MCF 10A (cell line): ENCODE measurements at regions not wholly inside any gene's neighbourhood (a gene's known extent, or its start where the extent isn't known, plus 50 kb on each side); places are given as distances from the start of the nearest gene placed in this dataset.

ENCODE experiments used
- BruUV-seq: library from RNA; stranded (reverse); fragments of 400-500 nt; replicated peaks from 2 replicates; lab custom pipeline; 2021; lab: Mats Ljungman, UMichigan
- CTCF ChIA-PET: fragments of 300-600 bp; sonication (Branson Sonifier 250); formaldehyde crosslinking; extraction: SDS; loops from one replicate; lab custom pipeline; 2021; ENCODE audit warnings: antibody characterized with exemption, inconsistent platforms; lab: Yijun Ruan, JAX
- POLR2A ChIA-PET: fragments of 300-600, 350-650 bp; sonication (Branson Sonifier 250); formaldehyde crosslinking; extraction: SDS; loops from one replicate; lab custom pipeline; 2020; ENCODE audit warnings: antibody characterized with exemption, inconsistent platforms; lab: Yijun Ruan, JAX
- DNase-seq: peaks from one replicate; pipeline ENCODE4 v3.0.0-alpha.2; 2018; ENCODE audit not compliant: unreplicated experiment
- H3K27ac Mint-ChIP-seq: one replicate; pipeline ENCODE4 v1.8.0; 2022; ENCODE audit warnings: mild to moderate bottlenecking, low read depth, mixed read lengths; ENCODE audit not compliant: unreplicated experiment
- H3K27me3 Mint-ChIP-seq: one replicate; pipeline ENCODE4 v1.8.0; 2022; ENCODE audit warnings: mixed read lengths; ENCODE audit not compliant: insufficient read depth, unreplicated experiment
- H3K36me3 Mint-ChIP-seq: one replicate; pipeline ENCODE4 v1.8.0; 2022; ENCODE audit warnings: mild to moderate bottlenecking, moderate library complexity, mixed read lengths; ENCODE audit not compliant: insufficient read depth, unreplicated experiment
- H3K4me1 Mint-ChIP-seq: one replicate; pipeline ENCODE4 v1.8.0; 2022; ENCODE audit warnings: mixed read lengths; ENCODE audit not compliant: insufficient read depth, unreplicated experiment
- H3K4me3 Mint-ChIP-seq: one replicate; pipeline ENCODE4 v1.8.0; 2022; ENCODE audit warnings: mild to moderate bottlenecking, moderate library complexity, mixed read lengths; ENCODE audit not compliant: unreplicated experiment
- H3K9me3 Mint-ChIP-seq: one replicate; pipeline ENCODE4 v1.8.0; 2022; ENCODE audit warnings: mixed read lengths; ENCODE audit not compliant: unreplicated experiment
- CTCF ChIP-seq: fragments of 200-600 bp; IDR thresholded peaks from one replicate; pipeline ENCODE4 v1.8.0; 2022; ENCODE audit warnings: antibody characterized with exemption, mild to moderate bottlenecking; ENCODE audit not compliant: unreplicated experiment
- intact Hi-C: fragments of 100-400 bp; cut with micrococcal nuclease; formaldehyde crosslinking; loops from 2 replicates; pipeline ENCODE4 v1.14.1; 2022

- DNase-seq = no peak
- CTCF ChIA-PET = interaction anchor here (0.6 to 5.7 kb wide), 28 partner anchors 11 to 251 kb away, joined by 3 to 97 read pairs (median 6); no protein-coding TSS in a partner anchor
- TF ChIP-seq CTCF = no peak
- BruUV-seq = no TSS peak
- no peak overlapping the region for H3K4me3 Mint-ChIP-seq
- H3K27me3 Mint-ChIP-seq = no peaks in the 10 kb centered on the region
- POLR2A ChIA-PET = interaction anchor here (0.5 to 1.5 kb wide), 7 partner anchors 39 to 346 kb away, joined by 3 to 6 read pairs (median 3); partner anchors contain the start of gene SMAD6
- H3K4me1 Mint-ChIP-seq = peaks cover 8% of the 10 kb centered on the region
- intact Hi-C loops = loop anchor here (5.0 kb wide), 2 partner anchors 148 to 163 kb away; partner anchors contain the start of gene SMAD6
- no peak overlapping the region for H3K27ac Mint-ChIP-seq
- peaks cover 11% of the 10 kb centered on the region for H3K36me3 Mint-ChIP-seq
- no peaks in the 10 kb centered on the region for H3K9me3 Mint-ChIP-seq
These were observed 148.3 kb downstream of the SMAD6 start for GRCh38 chr15:66850078-66850991.

- H3K9me3 Mint-ChIP-seq = no peaks in the 10 kb centered on the region
- ChIA-PET POLR2A (interaction anchor here (0.6 to 1.5 kb wide), 6 partner anchors 21 to 347 kb away, joined by 3 to 6 read pairs (median 3); no protein-coding TSS in a partner anchor), CTCF (interaction anchor here (0.6 to 5.7 kb wide), 33 partner anchors 11 to 391 kb away, joined by 3 to 97 read pairs (median 5); partner anchors contain the start of gene SMAD6)
- H3K27ac Mint-ChIP-seq = no peak overlapping the region
- no peak for DNase-seq
- H3K27me3 Mint-ChIP-seq = no peaks in the 10 kb centered on the region
- BruUV-seq = no TSS peak
- intact Hi-C loops = loop anchor here (1.0 to 5.0 kb wide), 5 partner anchors 62 to 248 kb away; partner anchors contain the start of gene SMAD6
- no peak overlapping the region for H3K4me3 Mint-ChIP-seq
- no peak for TF ChIP-seq CTCF
- peaks cover 11% of the 10 kb centered on the region for H3K36me3 Mint-ChIP-seq
- peaks cover 8% of the 10 kb centered on the region for H3K4me1 Mint-ChIP-seq
These were observed 148.9 kb downstream of the SMAD6 start for GRCh38 chr15:66850996-66851310.

- intact Hi-C loops = loop anchor here (1.0 to 5.0 kb wide), 5 partner anchors 62 to 248 kb away; partner anchors contain the start of gene SMAD6
- peak; percentile 72 for DNase-seq
- Mint-ChIP-seq H3K36me3 (peaks cover 11% of the 10 kb centered on the region), H3K27me3 (no peaks in the 10 kb centered on the region), H3K9me3 (no peaks in the 10 kb centered on the region), H3K4me3 (no peak overlapping the region), H3K27ac (no peak overlapping the region), H3K4me1 (peaks cover 8% of the 10 kb centered on the region)
- ChIA-PET CTCF (interaction anchor here (0.6 to 5.7 kb wide), 44 partner anchors 10 to 433 kb away, joined by 3 to 97 read pairs (median 4); partner anchors contain the start of gene SMAD6), POLR2A (interaction anchor here (0.6 to 1.5 kb wide), 9 partner anchors 21 to 354 kb away, joined by 3 to 6 read pairs (median 3); partner anchors contain the start of gene SNAPC5)
- BruUV-seq = no TSS peak
- peak; percentile 93 for TF ChIP-seq CTCF
These were observed 149.5 kb downstream of the SMAD6 start for GRCh38 chr15:66851311-66852063.
